ENCODE measurements at regions not wholly inside any gene's neighbourhood (a gene's known extent, or its start where the extent isn't known, plus 50 kb on each side); places are given as distances from the start of the nearest gene placed in this dataset.

GRCh38 chr4:174045381-174045780 is 238.1 kb downstream of the FBXO8 start:
- Histone ChIP-seq H3K23me2 (ENCODE audit: insufficient read length, low read depth, low read length, poor library complexity, severe bottlenecking) (no peaks in the 10 kb centered on the region), H2BK5ac (ENCODE audit: insufficient read length, low read length) (no peak overlapping the region), H2BK15ac (ENCODE audit: low read depth, low read length) (no peak overlapping the region), H2BK20ac (ENCODE audit: low read depth, low read length, poor library complexity, severe bottlenecking) (no peak overlapping the region), H3K27ac (ENCODE audit: insufficient read length, low read depth, low read length) (no peak overlapping the region), H3T11ph (ENCODE audit: low read length) (no peak overlapping the region), H3K27me3 (ENCODE audit: insufficient read depth, low read length) (no peaks in the 10 kb centered on the region), H3K4me1 (ENCODE audit: insufficient read depth, low read length) (peaks cover 7% of the 10 kb centered on the region; the same call in 1 of the 2 replicates), H2BK12ac (ENCODE audit: insufficient read length, low read depth, low read length) (no peak overlapping the region), H4K8ac (replicated peaks; ENCODE audit: insufficient read length, low read depth, low read length) (no peak overlapping the region), H3K79me2 (ENCODE audit: insufficient read depth, low read length) (no peaks in the 10 kb centered on the region), H3K9me3 (ENCODE audit: control insufficient read depth, low read depth, low read length) (no peaks in the 10 kb centered on the region), H3K56ac (ENCODE audit: insufficient read length, low read depth, low read length) (no peak overlapping the region), H2BK120ac (ENCODE audit: low read depth, low read length, poor library complexity, severe bottlenecking) (no peak overlapping the region), H3K4ac (ENCODE audit: low read depth, low read length) (no peak overlapping the region), H3K4me2 (ENCODE audit: insufficient read depth, insufficient read length, low read length) (no peak overlapping the region), H3K79me1 (ENCODE audit: insufficient read depth, low read depth, low read length, poor library complexity, severe bottlenecking) (no peaks in the 10 kb centered on the region), H3K9ac (ENCODE audit: extremely low read depth, insufficient read length, low read length) (no peak overlapping the region), H2AFZ (ENCODE audit: low read length) (no peak overlapping the region), H4K5ac (ENCODE audit: insufficient read length, low read depth, low read length) (no peak overlapping the region), H3K14ac (ENCODE audit: insufficient read depth, low read length) (no peak overlapping the region), H3K18ac (ENCODE audit: insufficient read length, low read depth, low read length) (no peak overlapping the region), H4K20me1 (ENCODE audit: control insufficient read depth, insufficient read depth, insufficient read length) (no peaks in the 10 kb centered on the region), H2AK5ac (ENCODE audit: insufficient read length, low read length) (no peak overlapping the region), H3K23ac (ENCODE audit: insufficient read length, low read depth, low read length) (no peak overlapping the region), H4K91ac (ENCODE audit: insufficient read length, low read depth, low read length) (no peak overlapping the region)
- Mint-ChIP-seq H3K4me1 (peaks cover 20 to 28% of the 10 kb centered on the region in 2 experiments), H3K36me3 (ENCODE audit: insufficient read depth in 1 of 3, low read depth in 3 of 3) (no peaks in the 10 kb centered on the region; a peak in 1 of 7 replicates), H3K9me3 (peaks cover 0 to 6% of the 10 kb centered on the region in 2 experiments; a peak in 3 of 5 replicates), H3K4me3 (no peak overlapping the region), H3K27ac (no peak overlapping the region), H3K27me3 (ENCODE audit: low read depth) (no peaks in the 10 kb centered on the region; the same call in 1 of the 2 replicates)
- no CpG with 5 or more reads among the region's 1 CpG for WGBS (ENCODE audit: extremely low coverage, insufficient read length, low lambda C conversion rate)
- no peak for TF ChIP-seq CTCF (conservative IDR thresholded peaks at IDR 0.05)
- no peak for DNase-seq
